ENCODE measurements at regions not wholly inside any gene's neighbourhood (a gene's known extent, or its start where the extent isn't known, plus 50 kb on each side); places are given as distances from the start of the nearest gene placed in this dataset.

DNA sequence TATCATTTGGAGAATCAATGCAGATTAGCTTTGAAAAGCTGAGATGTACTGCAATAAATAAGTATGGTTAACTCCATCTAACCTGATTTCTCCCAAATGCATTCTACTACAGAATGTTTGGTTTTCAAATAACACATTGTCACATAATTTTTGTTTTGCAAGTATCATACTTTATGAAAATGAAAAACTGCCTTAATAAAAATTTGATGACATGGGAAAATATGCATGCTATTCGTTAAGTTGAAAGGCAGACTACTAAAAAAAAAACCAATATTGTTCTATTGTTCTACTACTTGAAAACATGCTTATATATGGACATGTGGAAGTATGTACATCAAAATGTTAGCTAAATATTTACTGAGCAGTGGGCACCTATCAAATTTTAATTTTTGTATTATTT, 668.9 kb downstream of the HTR1A start:
- CTCF ChIA-PET (ENCODE audit: unreplicated experiment) = no interaction called here
- Histone ChIP-seq H3K4me3 (ENCODE audit: low read depth, low read length, poor library complexity, severe bottlenecking) (no peak overlapping the region), H3K27ac (ENCODE audit: low read depth, low read length, poor library complexity, severe bottlenecking) (no peak overlapping the region), H3K36me3 (ENCODE audit: insufficient read depth, low read length) (no peaks in the 10 kb centered on the region), H3K79me2 (ENCODE audit: insufficient read depth, low read depth, low read length) (no peaks in the 10 kb centered on the region), H3K9me2 (ENCODE audit: insufficient read depth, low read length) (no peaks in the 10 kb centered on the region), H3K4me2 (ENCODE audit: low read length) (no peak overlapping the region), H3K9me3 (ENCODE audit: low read length) (no peaks in the 10 kb centered on the region), H3K4me1 (ENCODE audit: insufficient read depth, low read length, poor library complexity, severe bottlenecking) (no peaks in the 10 kb centered on the region), H2AFZ (ENCODE audit: low read length) (no peak overlapping the region), H4K20me1 (ENCODE audit: insufficient read depth, low read length) (no peaks in the 10 kb centered on the region)
- no peak for TF ChIP-seq CTCF (conservative IDR thresholded peaks at IDR 0.05; ENCODE audit: low read length)
- TF ChIP-seq EZH2phosphoT487 (IDR thresholded peaks at IDR 0.05; ENCODE audit: borderline replicate concordance, low read depth, low read length) = no peak
- no peak for DNase-seq (ENCODE audit: low spot score)
- BruUV-seq (replicated peaks) = no TSS peak
- POLR2A ChIA-PET = interaction anchor here (0.6 kb wide), 1 partner anchor 1544 kb away, joined by 5 read pairs; no protein-coding TSS in a partner anchor
- intact Hi-C loops (cut with micrococcal nuclease; ENCODE audit: unreplicated experiment) = no loop called here

DNA sequence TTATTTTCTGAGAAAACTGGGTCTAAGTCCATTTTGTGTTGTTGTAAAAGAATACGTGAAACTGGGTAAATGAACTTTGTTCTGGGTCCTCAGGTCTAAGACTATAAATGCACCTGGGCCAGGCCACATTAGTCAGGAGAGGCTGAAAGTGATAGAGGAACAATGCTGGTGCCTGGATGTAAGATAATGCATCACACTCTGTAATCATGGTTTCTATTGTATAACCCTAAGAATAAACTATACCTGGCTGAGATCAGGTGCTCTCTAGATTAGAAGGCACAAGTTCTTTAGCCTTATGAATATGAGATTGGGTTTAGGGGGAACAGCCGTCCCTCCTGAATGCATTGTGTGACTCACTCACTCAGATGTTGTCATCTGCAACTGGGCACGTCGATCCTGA, 675.5 kb downstream of the HTR1A start:
- H3K4me2 ChIP-seq (ENCODE audit: low read length) = no peak overlapping the region
- no peaks in the 10 kb centered on the region for H3K36me3 ChIP-seq (ENCODE audit: insufficient read depth, low read length)
- ChIA-PET POLR2A (no interaction called here), CTCF (ENCODE audit: unreplicated experiment) (no interaction called here)
- no peak overlapping the region for H3K27ac ChIP-seq (ENCODE audit: low read depth, low read length, poor library complexity, severe bottlenecking)
- H2AFZ ChIP-seq (ENCODE audit: low read length) = no peak overlapping the region
- no peak for TF ChIP-seq CTCF (conservative IDR thresholded peaks at IDR 0.05; ENCODE audit: low read length)
- H3K4me1 ChIP-seq (ENCODE audit: insufficient read depth, low read length, poor library complexity, severe bottlenecking) = no peaks in the 10 kb centered on the region
- no peaks in the 10 kb centered on the region for H3K79me2 ChIP-seq (ENCODE audit: insufficient read depth, low read depth, low read length)
- DNase-seq (ENCODE audit: low spot score) = no peak
- BruUV-seq (replicated peaks) = no TSS peak
- H4K20me1 ChIP-seq (ENCODE audit: insufficient read depth, low read length) = no peaks in the 10 kb centered on the region
- no peak overlapping the region for H3K4me3 ChIP-seq (ENCODE audit: low read depth, low read length, poor library complexity, severe bottlenecking)
- no peaks in the 10 kb centered on the region for H3K9me2 ChIP-seq (ENCODE audit: insufficient read depth, low read length)
- intact Hi-C loops (cut with micrococcal nuclease; ENCODE audit: unreplicated experiment) = no loop called here
- no peaks in the 10 kb centered on the region for H3K9me3 ChIP-seq (ENCODE audit: low read length)

DNA sequence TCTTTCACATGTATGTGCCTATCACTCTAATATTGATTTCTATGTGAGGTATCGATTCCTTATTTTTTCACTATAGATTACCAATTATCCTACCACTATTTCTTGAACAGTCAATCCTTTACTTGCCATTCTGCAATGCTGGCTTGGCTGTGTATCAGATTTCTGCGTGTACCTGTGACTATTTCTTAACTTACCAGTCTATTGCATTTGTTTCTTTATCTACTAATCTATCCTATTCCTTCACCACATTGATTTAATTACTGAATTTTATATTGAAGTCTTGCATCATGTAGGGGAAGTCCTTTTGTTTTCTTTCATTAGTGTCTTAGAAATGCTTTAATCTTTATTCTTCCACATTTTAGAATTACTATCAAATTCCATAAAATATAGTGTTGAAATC, 684.8 kb downstream of the LRRC70 start:
- intact Hi-C loops (cut with micrococcal nuclease; ENCODE audit: unreplicated experiment) = no loop called here
- no peak overlapping the region for H2AFZ ChIP-seq (ENCODE audit: low read length)
- no peaks in the 10 kb centered on the region for H3K36me3 ChIP-seq (ENCODE audit: insufficient read depth, low read length)
- H3K79me2 ChIP-seq (ENCODE audit: insufficient read depth, low read depth, low read length) = no peaks in the 10 kb centered on the region
- CTCF ChIA-PET (ENCODE audit: unreplicated experiment) = no interaction called here
- POLR2A ChIA-PET = no interaction called here
- H3K27ac ChIP-seq (ENCODE audit: low read depth, low read length, poor library complexity, severe bottlenecking) = no peak overlapping the region
- no peak for DNase-seq (ENCODE audit: low spot score)
- H3K4me1 ChIP-seq (ENCODE audit: insufficient read depth, low read length, poor library complexity, severe bottlenecking) = no peaks in the 10 kb centered on the region
- BruUV-seq (replicated peaks) = no TSS peak
- TF ChIP-seq EZH2phosphoT487 (IDR thresholded peaks at IDR 0.05; ENCODE audit: borderline replicate concordance, low read depth, low read length) (no peak), CTCF (conservative IDR thresholded peaks at IDR 0.05; ENCODE audit: low read length) (no peak)
- H3K9me3 ChIP-seq (ENCODE audit: low read length) = no peaks in the 10 kb centered on the region
- H3K9me2 ChIP-seq (ENCODE audit: insufficient read depth, low read length) = no peaks in the 10 kb centered on the region
- no peaks in the 10 kb centered on the region for H4K20me1 ChIP-seq (ENCODE audit: insufficient read depth, low read length)
- H3K4me2 ChIP-seq (ENCODE audit: low read length) = no peak overlapping the region
- H3K4me3 ChIP-seq (ENCODE audit: low read depth, low read length, poor library complexity, severe bottlenecking) = no peak overlapping the region
